Hematopoietic multipotent progenitor cell treated with erythropoietin and hydrocortisone succinate and interleukin-3 and kit ligand, for 6 days (in vitro differentiated cells): ENCODE measurements at regions not wholly inside any gene's neighbourhood (a gene's known extent, or its start where the extent isn't known, plus 50 kb on each side); places are given as distances from the start of the nearest gene placed in this dataset.
"Not testable (repeated sequence)": the region's sequence is repeated elsewhere in the genome, so short reads cannot be mapped to it uniquely, and the experiment has no call there.

Experiments used
- DNase-seq: peaks from one replicate; pipeline ENCODE4 v3.0.0-alpha.2; 2015

DNA sequence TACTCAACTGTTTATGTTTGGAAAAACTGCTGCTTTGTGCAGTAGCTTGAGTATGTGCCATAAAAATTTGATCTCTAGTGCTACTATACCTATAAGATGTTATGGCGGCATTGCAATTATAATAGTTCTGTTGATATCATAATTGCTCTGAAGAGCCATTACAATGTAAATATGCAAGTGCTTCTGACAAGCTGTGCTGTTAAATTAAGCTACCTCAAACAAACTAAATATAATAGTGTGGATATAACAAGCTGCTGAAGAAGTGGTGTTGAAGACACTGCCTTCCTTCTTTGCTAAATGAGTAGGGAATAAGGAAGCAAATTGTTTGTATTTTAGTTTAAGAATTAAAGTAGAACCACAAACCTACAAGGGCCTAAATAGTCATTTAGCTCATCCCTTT is 301.0 kb upstream of the MIS18BP1 start:
- no peak for DNase-seq

- DNase-seq: not testable (repeated sequence)
Observed at GRCh38 chr14:45551240-45551820, 298.3 kb upstream of the MIS18BP1 start.

DNA sequence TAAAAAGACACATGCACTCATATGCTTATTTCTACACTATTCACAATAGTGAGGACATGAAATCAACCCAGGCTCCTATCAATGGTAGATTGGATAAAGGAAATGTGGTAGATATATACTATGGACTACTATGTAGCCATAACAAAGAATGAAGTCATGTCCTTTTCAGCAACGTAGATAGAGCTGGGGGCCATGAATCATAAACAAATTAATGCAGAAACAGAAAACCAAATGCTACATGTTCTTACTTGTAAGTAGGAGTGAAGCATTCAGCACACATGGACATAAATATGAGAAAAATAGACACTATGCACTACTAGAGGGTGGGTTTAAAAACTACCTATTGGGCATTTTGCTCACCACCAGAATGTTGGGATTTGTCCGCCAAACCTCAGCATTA is 278.0 kb upstream of the MIS18BP1 start:
- DNase-seq: no peak

GRCh38 chr14:45526715-45527549 is 273.9 kb upstream of the MIS18BP1 start:
- peak; percentile 71 for DNase-seq

GRCh38 chr14:45519766-45520165 is 266.8 kb upstream of the MIS18BP1 start:
- DNase-seq: no peak

DNA sequence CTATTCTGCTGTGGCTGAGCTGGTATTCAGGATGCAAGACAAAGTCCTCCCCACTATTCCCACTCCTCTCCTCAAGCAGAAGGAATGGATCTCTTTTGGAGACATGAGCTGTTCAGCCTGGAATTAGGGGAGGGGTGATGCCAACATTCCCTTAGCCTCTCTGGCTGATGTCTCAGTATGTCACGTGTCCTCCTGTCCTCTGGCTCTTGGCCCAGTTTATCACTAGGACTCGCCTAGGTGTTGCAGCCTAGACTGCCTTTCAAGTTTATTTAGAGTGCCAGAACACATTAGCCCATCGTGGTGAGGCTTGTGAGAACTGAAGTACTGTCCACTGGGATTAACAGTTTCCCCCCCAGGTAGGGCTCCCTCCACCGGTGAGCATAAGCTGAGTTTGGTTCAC is 239.9 kb upstream of the MIS18BP1 start:
- DNase-seq: no peak

DNA sequence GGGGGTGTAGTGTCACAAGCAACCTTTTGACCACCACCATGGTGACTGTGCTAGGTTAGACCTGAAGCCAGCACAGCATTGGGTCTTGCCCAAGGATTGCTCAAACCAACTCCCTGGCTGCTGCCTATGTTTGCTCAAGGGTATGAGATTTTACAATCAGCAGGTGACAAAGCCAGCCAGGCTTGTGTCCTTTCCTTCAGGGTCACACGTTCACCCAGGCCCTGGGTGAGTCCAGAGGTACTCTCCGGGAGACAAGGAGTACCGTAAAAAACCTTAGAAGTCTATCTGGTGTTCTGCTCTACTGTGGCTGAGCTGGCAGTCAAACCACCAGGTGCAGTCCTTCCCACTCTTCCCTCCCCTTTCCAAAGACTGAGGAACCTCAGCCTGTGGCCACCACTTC is 238.9 kb upstream of the MIS18BP1 start:
- DNase-seq: no peak

- no peak for DNase-seq
Observed at GRCh38 chr14:45486599-45486998, 233.6 kb upstream of the MIS18BP1 start.

- DNase-seq: no peak
Observed at GRCh38 chr14:45467023-45467422, 214.0 kb upstream of the MIS18BP1 start.

DNA sequence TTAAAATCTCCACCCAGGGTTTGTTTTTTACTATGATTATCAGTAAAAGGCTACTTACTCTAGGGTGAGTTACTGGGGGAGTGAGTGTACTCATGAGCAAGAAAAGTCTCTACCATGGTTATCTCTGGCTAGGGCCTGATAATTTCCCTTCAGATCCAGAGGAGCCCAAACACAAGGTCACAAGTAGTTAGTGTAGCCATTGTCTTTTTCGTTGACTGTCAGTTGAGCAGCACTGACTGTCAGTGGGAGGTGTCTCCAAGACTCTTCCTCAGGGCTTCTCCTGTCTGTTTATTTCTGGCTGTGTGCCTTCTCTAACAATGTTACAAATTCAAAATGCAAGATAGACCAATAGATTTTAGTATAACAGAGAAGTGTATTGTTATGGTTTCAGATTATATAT is 181.2 kb upstream of the MIS18BP1 start:
- no peak for DNase-seq

DNA sequence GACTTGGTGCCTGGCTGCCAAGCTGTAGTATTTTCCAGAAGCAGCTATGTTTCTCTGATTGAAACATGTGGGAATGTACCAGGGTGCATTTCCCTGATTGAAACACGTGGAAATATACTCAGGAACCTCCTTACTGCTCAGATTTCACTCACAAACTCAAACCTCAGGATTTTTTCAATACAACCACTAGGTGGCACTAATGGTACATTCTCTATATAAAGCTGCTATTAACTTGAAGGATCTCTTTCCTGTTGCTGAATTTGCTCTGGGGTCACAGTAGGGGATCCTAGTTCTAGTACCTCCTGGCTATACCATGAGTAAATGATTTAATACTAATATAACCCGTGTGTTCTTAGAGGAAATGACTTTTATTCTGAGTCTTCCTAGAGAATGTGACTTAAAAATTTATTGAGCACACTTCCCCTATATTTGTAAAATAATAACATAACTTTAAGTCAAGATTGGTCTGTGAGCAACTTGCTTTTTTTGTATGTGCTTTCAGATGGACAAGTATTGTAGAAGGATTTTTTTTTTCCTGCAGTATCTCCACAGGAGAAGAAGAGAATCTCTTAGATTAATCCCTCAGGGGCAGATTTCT is 173.8 kb upstream of the MIS18BP1 start:
- DNase-seq: peak; percentile 73

- DNase-seq: no peak
Observed at GRCh38 chr14:45406942-45407341, 153.9 kb upstream of the MIS18BP1 start.

GRCh38 chr14:45400950-45401640 is 148.1 kb upstream of the MIS18BP1 start:
- no peak for DNase-seq

DNA sequence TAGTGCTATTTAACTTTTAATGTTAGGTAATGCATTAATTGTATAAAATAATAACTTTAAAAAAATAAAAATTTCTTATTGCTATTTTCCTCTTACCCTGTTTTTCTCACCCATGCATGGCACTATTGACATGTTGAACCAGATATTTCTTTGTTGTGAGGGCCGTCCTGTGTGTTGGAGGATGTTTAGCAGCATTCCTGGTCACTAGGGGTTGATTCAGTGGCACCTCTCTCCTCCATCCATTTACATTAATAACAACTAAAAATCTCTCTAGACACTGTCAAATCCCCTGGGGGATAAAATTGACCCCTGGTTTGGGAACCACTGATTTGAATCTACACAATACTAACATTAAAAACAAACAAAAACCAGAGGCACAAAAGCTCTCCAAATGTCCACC is 147.5 kb upstream of the MIS18BP1 start:
- no peak for DNase-seq

DNA sequence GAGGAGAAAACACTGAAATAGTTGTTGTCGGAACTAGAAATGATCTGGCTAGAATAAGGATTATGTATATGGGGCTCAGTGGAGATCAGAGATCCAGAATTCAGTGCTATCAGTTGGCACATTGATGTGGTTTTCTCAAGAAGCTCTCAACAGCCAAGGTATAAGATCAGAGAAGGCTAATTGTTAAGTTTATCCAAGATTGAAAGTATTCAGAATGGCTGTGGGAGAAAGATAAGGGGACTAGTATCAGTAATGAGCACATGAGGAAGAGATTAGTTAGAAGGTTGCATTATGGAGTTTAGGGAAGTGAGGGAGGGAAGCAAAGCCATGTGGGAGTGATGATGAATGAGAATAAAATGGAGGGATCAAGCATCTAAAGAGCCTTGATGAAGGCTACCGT is 128.1 kb upstream of the MIS18BP1 start:
- peak; percentile 1 for DNase-seq

- no peak for DNase-seq
Observed at GRCh38 chr14:45377166-45377565, 124.2 kb upstream of the MIS18BP1 start.

DNA sequence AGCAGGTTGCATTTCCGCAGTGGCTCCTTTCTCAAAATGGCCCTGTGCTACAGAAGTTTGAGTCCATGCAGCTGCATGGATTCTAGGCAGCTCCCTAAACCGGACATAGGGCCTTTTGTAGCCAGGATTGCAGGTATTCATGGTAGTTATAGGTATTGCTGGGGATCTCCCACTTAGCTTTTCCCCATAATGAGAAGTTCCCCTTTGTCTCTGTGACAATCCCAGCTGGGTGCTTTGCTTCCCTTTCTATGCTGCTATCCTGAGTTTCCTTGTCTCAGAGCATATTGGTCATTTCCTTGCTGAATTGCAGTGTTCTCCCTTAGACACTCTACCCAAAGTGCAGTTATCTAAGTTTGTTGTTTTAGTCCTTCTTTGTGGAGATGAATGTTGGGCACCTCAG is 120.9 kb upstream of the MIS18BP1 start:
- DNase-seq: no peak

GRCh38 chr14:45364565-45365156 is 111.7 kb upstream of the MIS18BP1 start:
- DNase-seq: no peak

DNA sequence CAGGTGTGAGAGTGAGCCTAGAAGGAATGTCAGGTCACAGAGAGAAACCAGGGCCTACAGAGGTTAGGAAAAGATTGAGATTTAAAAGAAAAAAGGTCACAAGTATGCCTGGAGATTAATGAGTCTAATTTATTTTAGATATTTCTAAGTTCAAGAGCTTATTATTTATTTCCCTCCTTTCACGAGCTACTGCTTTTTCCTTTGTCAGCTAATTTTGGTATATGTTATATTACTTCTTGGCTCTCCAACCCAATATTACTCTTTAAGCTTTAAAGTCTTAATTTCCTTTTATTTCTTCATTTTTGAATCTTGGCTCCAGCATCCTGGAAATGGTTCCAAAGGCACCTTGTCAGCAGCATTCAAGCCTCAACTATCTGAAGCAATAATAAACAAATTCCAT is 109.5 kb upstream of the MIS18BP1 start:
- DNase-seq: no peak

DNA sequence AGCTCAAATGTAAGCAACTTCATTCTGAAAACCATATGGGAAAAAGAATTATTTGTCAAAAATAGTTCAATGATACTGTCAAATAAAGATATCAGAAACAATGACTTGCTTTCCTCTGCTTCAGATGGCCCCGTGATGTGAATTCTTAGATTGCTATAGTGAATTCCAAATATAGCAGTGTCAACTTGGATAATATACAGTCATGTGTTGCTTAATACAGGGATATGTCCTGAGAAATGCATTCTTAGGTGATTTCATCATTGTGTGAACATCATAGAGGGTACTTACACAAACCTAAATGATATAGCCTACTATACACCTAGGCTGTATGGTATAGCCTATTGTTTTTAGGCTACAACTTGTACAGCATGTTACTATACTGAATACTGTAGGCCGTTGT is 108.7 kb upstream of the MIS18BP1 start:
- DNase-seq: no peak

DNA sequence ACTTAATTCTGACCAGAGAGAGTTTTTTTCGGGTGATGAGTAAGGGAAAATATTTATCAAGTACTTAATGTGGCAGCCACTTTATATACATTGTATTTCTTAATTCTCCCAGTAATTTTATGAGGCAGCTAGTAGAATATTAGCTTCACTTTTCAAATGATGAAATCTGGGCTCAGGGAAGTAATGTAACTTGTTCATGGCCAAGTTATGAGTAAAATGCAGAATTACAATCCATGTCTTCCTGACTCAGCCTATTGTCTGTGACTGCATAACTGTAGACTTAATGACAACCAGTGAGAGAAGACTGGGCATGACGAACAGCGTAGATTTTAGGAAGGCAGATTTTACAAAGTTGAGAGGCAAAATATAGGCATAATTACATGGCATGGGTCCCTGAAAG is 106.7 kb upstream of the MIS18BP1 start:
- no peak for DNase-seq

DNA sequence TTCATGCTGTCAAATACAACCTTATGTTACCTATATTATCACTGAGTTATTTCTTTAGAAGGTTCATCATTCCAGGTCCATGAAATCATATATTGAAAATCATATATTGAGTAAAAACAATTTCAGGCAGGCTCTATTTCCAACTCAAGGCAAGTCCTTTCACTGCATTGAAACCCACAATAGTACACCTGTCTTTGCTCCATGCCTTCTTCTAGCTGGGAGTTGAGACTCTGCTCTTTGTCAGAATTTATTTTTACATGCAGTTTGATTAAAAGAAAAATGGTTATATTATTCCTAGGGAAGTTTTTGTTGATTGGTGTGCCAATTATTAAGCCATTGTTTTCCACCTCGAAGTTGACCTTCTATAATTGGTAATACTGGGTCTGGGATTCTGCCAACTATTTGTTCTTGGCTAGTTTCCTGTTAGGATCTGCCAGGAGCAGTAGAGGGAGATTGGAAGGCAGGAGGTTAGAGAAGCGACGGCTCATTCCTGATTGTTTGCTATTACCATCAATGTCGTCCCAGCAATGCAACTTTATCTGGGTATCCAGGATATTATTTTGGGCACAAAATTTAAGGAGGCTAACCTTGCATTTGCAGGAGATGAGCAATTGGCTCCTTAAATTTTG is 79.5 kb upstream of the MIS18BP1 start:
- DNase-seq: no peak
